Ishikawa (cell line): ENCODE measurements at regions not wholly inside any gene's neighbourhood (a gene's known extent, or its start where the extent isn't known, plus 50 kb on each side); places are given as distances from the start of the nearest gene placed in this dataset.

Experiments used
- CEBPB ChIP-seq: IDR thresholded peaks from 2 replicates; pipeline ENCODE4 v1.6.1; 2012
- CREB1 ChIP-seq: IDR thresholded peaks from 2 replicates; pipeline ENCODE4 v1.6.1; 2012; ENCODE audit warnings: low read depth
- EGR1 ChIP-seq: IDR thresholded peaks from 2 replicates; pipeline ENCODE4 v1.6.1; 2012
- EP300 ChIP-seq: IDR thresholded peaks from 2 replicates; pipeline ENCODE4 v1.6.1; 2012; ENCODE audit warnings: borderline replicate concordance
- FOXM1 ChIP-seq: IDR thresholded peaks from 2 replicates; pipeline ENCODE4 v1.6.1; 2012; ENCODE audit warnings: low read depth, borderline replicate concordance
- MAX ChIP-seq: IDR thresholded peaks from 2 replicates; pipeline ENCODE4 v1.6.1; 2012
- NFIC ChIP-seq: IDR thresholded peaks from 2 replicates; pipeline ENCODE4 v1.6.1; 2012
- RAD21 ChIP-seq: IDR thresholded peaks from 2 replicates; pipeline ENCODE4 v1.6.1; 2012; ENCODE audit warnings: low read depth
- REST ChIP-seq: IDR thresholded peaks from 2 replicates; pipeline ENCODE4 v1.6.1; 2012; ENCODE audit warnings: low read depth, mild to moderate bottlenecking
- TAF1 ChIP-seq: IDR thresholded peaks from 2 replicates; pipeline ENCODE4 v1.6.1; 2012; ENCODE audit warnings: low read depth, mild to moderate bottlenecking
- TCF12 ChIP-seq: IDR thresholded peaks from 2 replicates; pipeline ENCODE4 v1.6.1; 2012; ENCODE audit warnings: low read depth
- TEAD4 ChIP-seq: IDR thresholded peaks from 2 replicates; pipeline ENCODE4 v1.6.1; 2012
- YY1 ChIP-seq: IDR thresholded peaks from 2 replicates; pipeline ENCODE4 v1.6.1; 2012; ENCODE audit warnings: low read depth
- ZBTB7A ChIP-seq: IDR thresholded peaks from 2 replicates; pipeline ENCODE4 v1.6.1; 2012; ENCODE audit warnings: low read depth
- TF ChIP-seq, protein P1 (sequence below): IDR thresholded peaks from 2 replicates; pipeline ENCODE4 v1.6.1; 2012

- TF ChIP-seq NFIC, result no peak
- TF ChIP-seq CEBPB, result no peak
- TF ChIP-seq TCF12, result no peak
- no peak for TF ChIP-seq FOXM1
These were observed 273.7 kb upstream of the KCNJ16 start for GRCh38 chr17:69801368-69801767.

GRCh38 chr17:69802045-69802740 is 272.8 kb upstream of the KCNJ16 start:
- TF ChIP-seq EP300 (no peak), MAX (no peak), NFIC (no peak), TEAD4 (no peak), RAD21 (no peak), CEBPB (no peak), REST (no peak), CREB1 (no peak), YY1 (no peak), TCF12 (no peak), ZBTB7A (no peak), FOXM1 (no peak), EGR1 (no peak), TAF1 (no peak)
- TF ChIP-seq, protein P1, sequence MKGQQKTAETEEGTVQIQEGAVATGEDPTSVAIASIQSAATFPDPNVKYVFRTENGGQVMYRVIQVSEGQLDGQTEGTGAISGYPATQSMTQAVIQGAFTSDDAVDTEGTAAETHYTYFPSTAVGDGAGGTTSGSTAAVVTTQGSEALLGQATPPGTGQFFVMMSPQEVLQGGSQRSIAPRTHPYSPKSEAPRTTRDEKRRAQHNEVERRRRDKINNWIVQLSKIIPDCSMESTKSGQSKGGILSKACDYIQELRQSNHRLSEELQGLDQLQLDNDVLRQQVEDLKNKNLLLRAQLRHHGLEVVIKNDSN, result no peak

GRCh38 chr17:69809331-69809730 is 265.7 kb upstream of the KCNJ16 start:
- no peak for TF ChIP-seq CREB1
- TF ChIP-seq CEBPB, result no peak

DNA sequence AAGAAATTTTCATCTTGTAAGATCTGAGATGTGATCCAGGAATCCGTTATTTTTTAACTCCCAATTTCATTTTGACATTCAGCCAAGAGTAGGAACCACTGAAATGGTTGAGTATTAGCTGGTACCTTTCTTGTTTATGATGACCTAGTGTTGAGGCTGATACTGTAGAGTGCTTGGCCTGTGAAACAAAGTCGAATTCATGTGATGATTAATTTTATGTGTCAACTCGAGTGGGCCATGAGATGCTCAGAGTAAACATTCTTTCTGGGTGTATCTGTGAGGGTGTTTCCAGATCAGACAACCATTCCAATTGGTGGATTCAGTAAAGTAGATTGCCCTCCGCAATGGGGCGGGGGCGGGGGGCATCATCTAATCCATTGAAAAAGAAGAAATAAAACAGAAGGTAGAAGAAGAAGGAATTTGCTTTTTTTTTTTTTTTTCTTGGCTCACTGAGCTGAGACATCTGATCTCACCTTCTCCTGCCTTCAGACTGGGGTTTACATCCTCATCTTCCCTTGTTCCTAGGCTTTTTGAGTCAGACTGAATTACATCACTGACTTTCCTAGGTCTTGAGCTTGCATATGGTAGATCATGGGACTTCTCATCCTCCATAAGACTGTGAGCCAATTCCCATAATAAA is 264.6 kb upstream of the KCNJ16 start:
- TF ChIP-seq TEAD4, result no peak
- no peak for TF ChIP-seq EGR1
- TF ChIP-seq NFIC, result no peak

- no peak for TF ChIP-seq EP300
- no peak for TF ChIP-seq TEAD4
- TF ChIP-seq EGR1, result no peak
- TF ChIP-seq FOXM1, result no peak
- TF ChIP-seq, protein P1, result no peak
- TF ChIP-seq CEBPB, result no peak
- no peak for TF ChIP-seq TCF12
- TF ChIP-seq YY1, result no peak
- TF ChIP-seq NFIC, result no peak
- TF ChIP-seq MAX, result no peak
- no peak for TF ChIP-seq ZBTB7A
- TF ChIP-seq CREB1, result no peak
- TF ChIP-seq RAD21, result no peak
- no peak for TF ChIP-seq TAF1
- no peak for TF ChIP-seq REST
These were observed 262.7 kb upstream of the KCNJ16 start for GRCh38 chr17:69812240-69812837.

- TF ChIP-seq NFIC, result no peak
- TF ChIP-seq TCF12, result no peak
- no peak for TF ChIP-seq YY1
- TF ChIP-seq FOXM1, result no peak
- no peak for TF ChIP-seq CREB1
- TF ChIP-seq EP300, result no peak
- TF ChIP-seq MAX, result no peak
- TF ChIP-seq, protein P1, result no peak
- no peak for TF ChIP-seq REST
- TF ChIP-seq EGR1, result no peak
- no peak for TF ChIP-seq RAD21
- TF ChIP-seq TEAD4, result no peak
- TF ChIP-seq TAF1, result no peak
- no peak for TF ChIP-seq ZBTB7A
- no peak for TF ChIP-seq CEBPB
These were observed 261.0 kb upstream of the KCNJ16 start for GRCh38 chr17:69814031-69814430.
